ENCODE measurements at regions not wholly inside any gene's neighbourhood (a gene's known extent, or its start where the extent isn't known, plus 50 kb on each side); places are given as distances from the start of the nearest gene placed in this dataset.
"Not testable (repeated sequence)": the region's sequence is repeated elsewhere in the genome, so short reads cannot be mapped to it uniquely, and the experiment has no call there.

GRCh38 chr17:30711626-30712507 lies 112.6 kb downstream of the CRLF3 start:
- not testable (repeated sequence) for DNase-seq

DNA sequence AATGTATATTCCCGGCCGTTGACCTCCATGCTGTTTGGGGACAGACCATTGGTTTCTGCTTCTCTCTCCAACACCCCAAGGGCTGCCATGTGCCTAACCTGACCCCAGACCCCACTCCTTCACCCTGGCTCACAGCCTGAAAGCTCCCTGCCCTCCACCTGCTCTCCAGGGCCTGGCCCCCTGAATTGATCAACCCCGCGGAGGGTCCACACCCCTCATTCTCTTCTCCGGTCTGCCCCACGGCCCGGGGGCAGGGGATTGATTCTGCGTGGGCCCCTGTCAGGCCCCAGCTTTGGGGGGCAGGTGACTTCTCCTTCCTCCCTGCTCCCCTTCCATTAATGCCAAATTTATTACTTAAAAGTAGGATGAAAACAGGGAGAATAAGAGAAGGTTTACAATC lies 113.3 kb downstream of the CRLF3 start:
- not testable (repeated sequence) for DNase-seq

DNA sequence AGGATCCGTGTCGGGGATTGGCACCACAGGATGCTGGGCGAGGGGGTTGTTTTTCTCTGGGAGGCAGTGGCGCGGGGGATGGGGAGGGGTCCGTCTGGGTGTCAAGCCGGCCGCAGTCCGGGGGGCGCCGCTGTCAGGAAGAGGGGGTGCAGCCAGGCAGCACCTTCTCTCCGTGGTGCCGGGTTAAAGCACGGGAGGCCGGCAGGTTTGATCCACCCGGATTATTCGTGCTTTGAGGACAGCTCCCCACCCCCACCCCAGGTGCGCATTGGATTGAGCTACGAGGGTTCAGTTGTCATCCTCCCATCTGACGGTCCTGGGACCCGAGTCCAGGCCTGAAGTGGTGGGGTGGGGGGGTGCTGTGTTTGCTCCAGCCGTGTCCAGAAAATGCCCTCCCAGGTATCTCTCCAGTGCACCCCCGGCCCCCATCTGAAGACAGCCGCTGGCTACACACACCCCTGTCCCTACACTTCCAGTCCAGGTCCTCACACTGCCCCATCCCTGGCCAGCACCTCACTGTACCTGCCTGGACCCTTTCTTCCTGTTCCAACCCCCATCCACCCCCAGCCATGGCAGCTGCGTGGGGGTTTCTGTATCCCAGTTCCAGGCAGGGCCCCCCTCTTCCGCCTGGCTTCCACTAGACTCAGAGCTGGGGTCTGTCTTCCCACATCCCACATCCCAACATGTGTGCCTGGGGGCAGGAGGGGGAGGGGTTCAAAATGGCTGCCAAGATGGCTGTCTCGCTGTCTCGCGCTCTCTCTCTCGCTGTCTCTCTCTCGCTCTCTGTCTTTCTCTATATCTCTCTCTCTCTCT lies 114.0 kb downstream of the CRLF3 start:
- DNase-seq = not testable (repeated sequence)

DNA sequence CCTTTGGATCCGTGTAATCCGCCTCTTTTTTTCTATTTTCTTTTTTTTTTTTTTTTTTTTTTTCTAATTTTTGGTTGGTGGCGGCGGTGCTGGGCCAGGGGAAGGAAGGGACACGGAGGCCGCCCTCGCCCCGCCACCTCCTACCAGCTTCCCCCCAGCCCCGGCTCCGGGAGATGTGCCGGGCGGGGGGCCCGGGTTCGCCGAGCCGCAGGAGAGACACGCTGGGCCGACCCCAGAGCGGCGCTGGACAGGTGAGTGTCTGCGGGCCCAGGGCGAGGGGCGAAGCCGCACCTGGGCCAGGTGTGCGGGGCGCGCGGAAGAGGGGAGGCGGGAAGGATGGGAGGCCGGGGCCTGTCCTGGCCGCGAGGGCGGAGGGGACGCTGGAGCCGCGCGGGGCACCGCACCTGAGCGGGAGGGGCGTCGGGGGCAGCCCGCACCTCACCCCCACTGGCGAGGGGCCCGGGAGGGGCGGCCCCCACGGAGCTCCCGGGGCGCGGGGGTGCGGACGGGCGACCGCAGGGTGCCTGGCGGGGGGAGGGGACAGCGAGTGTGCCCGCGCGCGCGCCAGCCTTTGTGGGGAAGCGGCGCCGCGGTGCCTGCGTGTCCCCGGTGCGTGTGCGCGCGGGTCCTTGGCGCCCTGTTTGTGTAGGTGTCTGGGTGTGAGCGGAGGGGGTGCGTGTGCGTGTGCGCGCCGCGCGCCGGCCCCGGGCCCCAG lies 114.8 kb downstream of the CRLF3 start:
- peak in 2 of 5 experiments; percentile 10 to 54 for DNase-seq

- peak in 1 of 5 experiments; percentile 27 for DNase-seq
Observed at GRCh38 chr17:30709096-30709495, 115.4 kb downstream of the CRLF3 start.

DNA sequence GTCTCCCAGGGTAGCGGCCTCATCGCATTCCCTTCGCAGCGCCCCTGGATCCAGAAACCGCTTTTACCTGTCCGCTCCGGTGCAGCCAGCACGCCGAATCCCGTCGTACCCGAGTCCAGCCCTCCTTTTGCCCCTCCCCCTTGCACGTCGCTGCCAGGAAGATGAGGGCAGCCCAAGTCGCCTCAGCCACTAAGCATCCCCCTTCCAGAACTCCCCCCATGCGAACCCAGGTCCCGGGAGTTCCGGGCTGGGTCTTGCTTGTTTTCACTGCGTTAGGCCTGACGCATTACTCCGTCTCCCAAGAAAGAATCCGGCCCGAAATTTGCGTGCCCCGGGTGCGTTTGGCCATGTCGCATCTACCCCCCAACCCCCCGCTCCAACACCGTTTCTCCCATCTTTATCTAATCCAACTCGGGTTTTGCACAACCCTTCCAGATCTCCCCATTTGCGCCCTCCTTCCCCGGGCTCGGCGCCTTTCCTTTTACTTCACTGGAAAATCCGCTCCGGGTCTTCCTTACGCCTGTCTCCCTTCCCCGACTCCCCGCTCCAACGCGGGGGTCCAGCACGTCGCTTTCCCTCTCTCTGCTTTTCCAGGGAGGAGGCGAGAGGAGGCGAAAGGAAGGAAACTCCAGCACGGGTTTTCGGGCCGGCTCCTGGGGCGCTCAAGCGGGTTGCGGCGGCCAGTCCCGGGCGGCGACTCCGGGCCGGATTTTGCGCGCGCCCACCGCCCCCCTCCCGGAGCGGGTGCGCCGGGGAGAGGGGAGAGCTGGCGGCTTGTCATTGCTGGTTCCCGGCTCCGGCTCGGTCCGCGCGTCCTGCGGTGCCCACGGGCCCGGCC lies 116.0 kb downstream of the CRLF3 start:
- peak; percentile 45 to 77 (median 61) for DNase-seq

DNA sequence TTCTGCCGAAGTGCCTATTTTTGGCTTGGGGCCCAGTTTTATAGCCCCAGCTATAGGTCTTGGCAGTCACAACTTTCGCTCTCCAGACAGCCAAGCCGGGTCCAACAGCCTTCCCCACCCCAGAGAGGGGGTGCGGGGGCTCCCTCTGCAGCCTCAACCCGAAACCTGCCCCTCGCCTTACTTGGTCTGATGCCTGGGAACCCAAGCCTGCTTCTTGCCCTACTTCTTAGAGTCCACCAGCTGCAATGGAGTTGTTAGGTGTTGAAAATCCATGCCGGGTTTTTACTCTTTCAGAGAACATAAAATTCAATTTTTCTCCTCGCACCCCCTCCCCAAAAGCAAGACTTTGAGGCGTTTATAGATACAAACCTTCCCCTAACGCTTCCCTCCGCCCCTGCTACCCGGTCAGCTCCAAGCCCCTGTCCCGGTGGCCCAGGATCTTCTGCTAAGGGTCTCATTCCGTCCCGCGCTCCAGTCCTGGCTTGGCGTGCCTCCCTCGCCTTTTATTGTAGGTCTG lies 116.7 kb downstream of the CRLF3 start:
- peak in 2 of 5 experiments; percentile 26 to 48 for DNase-seq

- not testable (repeated sequence) for DNase-seq
Observed at GRCh38 chr17:30706461-30707335, 117.8 kb downstream of the CRLF3 start.

DNA sequence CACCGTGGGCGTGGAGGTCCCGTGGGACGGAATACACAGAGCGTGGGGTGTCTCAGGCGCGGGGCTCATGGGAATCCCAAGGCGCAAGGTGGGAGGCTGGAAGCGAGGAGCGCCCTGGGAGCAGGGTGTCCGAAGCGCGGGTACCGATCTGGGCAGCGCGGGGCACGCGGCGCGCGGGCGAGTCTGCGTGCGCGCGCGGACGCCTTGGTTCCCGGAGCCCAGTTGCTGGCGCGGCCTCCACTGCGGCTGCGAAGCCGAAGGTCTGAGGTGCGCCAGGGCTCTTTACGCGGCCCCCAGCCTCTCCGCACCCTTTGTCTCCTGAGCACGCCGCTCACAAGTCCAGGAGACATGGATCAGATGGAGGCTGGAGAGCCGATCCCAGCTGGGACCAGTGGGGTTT lies 118.5 kb downstream of the CRLF3 start:
- not testable (repeated sequence) for DNase-seq

- DNase-seq = no peak
Observed at GRCh38 chr17:30701498-30701989, 122.9 kb downstream of the CRLF3 start.

- not testable (repeated sequence) for DNase-seq
Observed at GRCh38 chr17:30700833-30701232, 123.7 kb downstream of the CRLF3 start.

- DNase-seq = peak; percentile 58 to 69 (median 61)
Observed at GRCh38 chr17:30697619-30698460, 126.7 kb downstream of the CRLF3 start.

DNA sequence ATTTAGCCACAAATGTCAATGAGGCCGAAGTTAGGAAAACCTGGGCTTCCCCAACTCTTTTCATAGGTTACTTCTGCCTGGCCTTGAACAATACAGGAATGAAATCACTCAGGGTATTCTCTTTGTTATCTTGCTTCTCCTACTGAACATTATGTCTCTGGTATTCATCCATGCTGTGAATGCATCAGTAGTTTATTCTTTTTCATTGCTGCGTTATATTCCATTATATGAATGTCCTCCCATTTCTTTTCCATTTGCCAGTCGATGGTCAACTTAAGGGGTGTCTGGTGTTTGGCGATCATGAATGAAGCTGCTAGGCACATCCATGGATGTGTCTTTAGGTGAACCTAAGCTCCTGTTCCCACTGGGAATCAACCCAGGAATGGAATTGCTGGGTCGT lies 128.3 kb downstream of the CRLF3 start:
- no peak for DNase-seq

- not testable (repeated sequence) for DNase-seq
Observed at GRCh38 chr17:30695265-30695811, 129.2 kb downstream of the CRLF3 start.

GRCh38 chr17:30693772-30694171 lies 130.7 kb downstream of the CRLF3 start:
- DNase-seq = peak in 3 of 5 experiments; percentile 13 to 67 (median 35)

DNA sequence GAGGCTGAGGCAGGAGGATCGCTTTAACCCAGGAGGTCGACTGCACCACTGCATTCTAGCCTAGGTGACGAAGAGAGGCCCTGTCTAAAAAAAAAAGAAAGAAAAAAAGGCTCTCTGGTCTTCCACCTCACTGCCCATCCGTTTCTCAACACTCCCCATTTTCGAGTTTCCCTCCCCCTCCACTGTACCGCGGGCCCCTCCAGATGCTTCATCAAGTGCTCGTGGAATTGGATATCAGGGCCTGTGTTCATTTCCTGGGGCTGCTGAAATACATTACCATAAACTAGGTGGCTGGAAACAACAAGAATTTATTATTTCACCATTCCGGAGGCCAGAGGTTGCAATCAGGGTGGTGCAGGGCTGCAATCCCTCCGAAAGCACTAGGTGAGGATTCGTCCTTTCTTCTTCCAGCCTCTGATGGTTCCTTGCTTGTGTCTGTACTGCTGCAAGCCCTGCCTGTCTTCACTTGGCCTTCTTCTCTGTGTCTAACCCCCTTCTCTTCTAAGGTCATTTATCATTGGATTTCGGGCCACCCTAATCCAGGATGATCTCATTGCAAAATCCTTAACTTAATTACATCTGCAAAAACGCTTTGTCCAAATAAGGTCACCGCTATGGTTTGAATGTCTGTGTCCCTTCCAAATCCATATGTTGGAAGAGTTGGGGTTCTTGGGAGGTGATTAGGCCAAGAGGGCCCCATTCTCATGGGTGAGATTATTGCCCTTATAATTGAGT lies 135.1 kb downstream of the CRLF3 start:
- DNase-seq = not testable (repeated sequence)

GRCh38 chr17:30686538-30687479 lies 137.7 kb downstream of the CRLF3 start:
- not testable (repeated sequence) for DNase-seq

Measured in T-helper 2 cell (primary cell).